ENCODE measurements at regions not wholly inside any gene's neighbourhood (a gene's known extent, or its start where the extent isn't known, plus 50 kb on each side); places are given as distances from the start of the nearest gene placed in this dataset.

- ATAC-seq (no peak), DNase-seq (no peak)
- ChIA-PET POLR2A (no interaction called here), CTCF (no interaction called here)
- no peak overlapping the region for H3K4me3 Mint-ChIP-seq
- H3K27me3 Mint-ChIP-seq (ENCODE audit: low read depth) = no peaks in the 10 kb centered on the region
- H3K36me3 Mint-ChIP-seq (ENCODE audit: low read depth) = no peaks in the 10 kb centered on the region
- H3K27ac Mint-ChIP-seq = no peak overlapping the region
- H3K9me3 Mint-ChIP-seq (ENCODE audit: insufficient read depth) = no peaks in the 10 kb centered on the region
- H3K4me1 Mint-ChIP-seq (ENCODE audit: low read depth) = peaks cover 2% of the 10 kb centered on the region
Measured at GRCh38 chr2:5978131-5978751, 286.1 kb downstream of the SOX11 start.

GRCh38 chr2:5980450-5981190 is 288.4 kb downstream of the SOX11 start:
- no peaks in the 10 kb centered on the region for H3K36me3 Mint-ChIP-seq (ENCODE audit: low read depth)
- H3K27me3 Mint-ChIP-seq (ENCODE audit: low read depth) = no peaks in the 10 kb centered on the region
- H3K4me3 Mint-ChIP-seq = no peak overlapping the region
- ChIA-PET CTCF (no interaction called here), POLR2A (no interaction called here)
- no peaks in the 10 kb centered on the region for H3K9me3 Mint-ChIP-seq (ENCODE audit: insufficient read depth)
- no peak overlapping the region for H3K27ac Mint-ChIP-seq
- ATAC-seq (no peak), DNase-seq (no peak)
- H3K4me1 Mint-ChIP-seq (ENCODE audit: low read depth) = peaks cover 2% of the 10 kb centered on the region

- H3K27me3 Mint-ChIP-seq (ENCODE audit: low read depth) = no peaks in the 10 kb centered on the region
- CTCF ChIA-PET = no interaction called here
- peaks cover 2% of the 10 kb centered on the region for H3K4me1 Mint-ChIP-seq (ENCODE audit: low read depth)
- DNase-seq (no peak), ATAC-seq (no peak)
- POLR2A ChIA-PET = no interaction called here
- H3K27ac Mint-ChIP-seq = no peak overlapping the region
- no peaks in the 10 kb centered on the region for H3K9me3 Mint-ChIP-seq (ENCODE audit: insufficient read depth)
- no peaks in the 10 kb centered on the region for H3K36me3 Mint-ChIP-seq (ENCODE audit: low read depth)
- H3K4me3 Mint-ChIP-seq = no peak overlapping the region
Measured at GRCh38 chr2:5982193-5982902, 290.2 kb downstream of the SOX11 start.

- H3K9me3 Mint-ChIP-seq (ENCODE audit: insufficient read depth) = no peaks in the 10 kb centered on the region
- CTCF ChIA-PET = no interaction called here
- H3K4me1 Mint-ChIP-seq (ENCODE audit: low read depth) = peaks cover 2% of the 10 kb centered on the region
- no peak overlapping the region for H3K27ac Mint-ChIP-seq
- POLR2A ChIA-PET = no interaction called here
- ATAC-seq (no peak), DNase-seq (no peak)
- no peak overlapping the region for H3K4me3 Mint-ChIP-seq
- H3K36me3 Mint-ChIP-seq (ENCODE audit: low read depth) = no peaks in the 10 kb centered on the region
- no peaks in the 10 kb centered on the region for H3K27me3 Mint-ChIP-seq (ENCODE audit: low read depth)
Measured at GRCh38 chr2:5982903-5983265, 290.7 kb downstream of the SOX11 start.

- Mint-ChIP-seq H3K27ac (no peak overlapping the region), H3K9me3 (ENCODE audit: insufficient read depth) (no peaks in the 10 kb centered on the region), H3K4me1 (ENCODE audit: low read depth) (peaks cover 2% of the 10 kb centered on the region), H3K27me3 (ENCODE audit: low read depth) (no peaks in the 10 kb centered on the region), H3K36me3 (ENCODE audit: low read depth) (no peaks in the 10 kb centered on the region), H3K4me3 (no peak overlapping the region)
- CTCF ChIA-PET = no interaction called here
- DNase-seq = no peak
- POLR2A ChIA-PET = no interaction called here
- no peak for ATAC-seq
Measured at GRCh38 chr2:5983511-5984272, 291.5 kb downstream of the SOX11 start.

- ChIA-PET CTCF (no interaction called here), POLR2A (no interaction called here)
- H3K27me3 Mint-ChIP-seq (ENCODE audit: low read depth) = no peaks in the 10 kb centered on the region
- H3K4me1 Mint-ChIP-seq (ENCODE audit: low read depth) = peaks cover 2% of the 10 kb centered on the region
- no peak for ATAC-seq
- H3K9me3 Mint-ChIP-seq (ENCODE audit: insufficient read depth) = no peaks in the 10 kb centered on the region
- DNase-seq = no peak
- no peak overlapping the region for H3K27ac Mint-ChIP-seq
- H3K36me3 Mint-ChIP-seq (ENCODE audit: low read depth) = no peaks in the 10 kb centered on the region
- no peak overlapping the region for H3K4me3 Mint-ChIP-seq
Measured at GRCh38 chr2:5984273-5984655, 292.1 kb downstream of the SOX11 start.

- Mint-ChIP-seq H3K27ac (no peak overlapping the region), H3K4me3 (no peak overlapping the region), H3K9me3 (ENCODE audit: insufficient read depth) (no peaks in the 10 kb centered on the region), H3K27me3 (ENCODE audit: low read depth) (no peaks in the 10 kb centered on the region), H3K4me1 (ENCODE audit: low read depth) (peaks cover 2% of the 10 kb centered on the region), H3K36me3 (ENCODE audit: low read depth) (no peaks in the 10 kb centered on the region)
- ChIA-PET CTCF (no interaction called here), POLR2A (no interaction called here)
- DNase-seq = no peak
- no peak for ATAC-seq
Measured at GRCh38 chr2:5984946-5985345, 292.8 kb downstream of the SOX11 start.

- Mint-ChIP-seq H3K27ac (no peak overlapping the region), H3K4me1 (ENCODE audit: low read depth) (peaks cover 2% of the 10 kb centered on the region), H3K4me3 (no peak overlapping the region), H3K27me3 (ENCODE audit: low read depth) (no peaks in the 10 kb centered on the region), H3K36me3 (ENCODE audit: low read depth) (no peaks in the 10 kb centered on the region), H3K9me3 (ENCODE audit: insufficient read depth) (no peaks in the 10 kb centered on the region)
- DNase-seq (no peak), ATAC-seq (no peak)
- ChIA-PET POLR2A (no interaction called here), CTCF (no interaction called here)
Measured at GRCh38 chr2:5985536-5986385, 293.6 kb downstream of the SOX11 start.

GRCh38 chr2:5986801-5987787 is 294.9 kb downstream of the SOX11 start:
- no peaks in the 10 kb centered on the region for H3K27me3 Mint-ChIP-seq (ENCODE audit: low read depth)
- H3K9me3 Mint-ChIP-seq (ENCODE audit: insufficient read depth) = no peaks in the 10 kb centered on the region
- H3K4me1 Mint-ChIP-seq (ENCODE audit: low read depth) = no peaks in the 10 kb centered on the region
- ChIA-PET CTCF (interaction anchor here (0.6 kb wide), 1 partner anchor 739 kb away, joined by 3 read pairs; no protein-coding TSS in a partner anchor), POLR2A (no interaction called here)
- ATAC-seq (no peak), DNase-seq (no peak)
- no peak overlapping the region for H3K4me3 Mint-ChIP-seq
- H3K27ac Mint-ChIP-seq = no peak overlapping the region
- H3K36me3 Mint-ChIP-seq (ENCODE audit: low read depth) = no peaks in the 10 kb centered on the region

- Mint-ChIP-seq H3K27ac (no peak overlapping the region), H3K36me3 (ENCODE audit: low read depth) (no peaks in the 10 kb centered on the region), H3K4me1 (ENCODE audit: low read depth) (no peaks in the 10 kb centered on the region), H3K4me3 (no peak overlapping the region), H3K9me3 (ENCODE audit: insufficient read depth) (no peaks in the 10 kb centered on the region), H3K27me3 (ENCODE audit: low read depth) (no peaks in the 10 kb centered on the region)
- ChIA-PET CTCF (no interaction called here), POLR2A (no interaction called here)
- DNase-seq (no peak), ATAC-seq (no peak)
Measured at GRCh38 chr2:5988120-5988519, 295.9 kb downstream of the SOX11 start.

- CTCF ChIA-PET = no interaction called here
- H3K36me3 Mint-ChIP-seq (ENCODE audit: low read depth) = no peaks in the 10 kb centered on the region
- H3K9me3 Mint-ChIP-seq (ENCODE audit: insufficient read depth) = no peaks in the 10 kb centered on the region
- H3K27me3 Mint-ChIP-seq (ENCODE audit: low read depth) = no peaks in the 10 kb centered on the region
- no peak overlapping the region for H3K27ac Mint-ChIP-seq
- POLR2A ChIA-PET = no interaction called here
- no peak for ATAC-seq
- H3K4me3 Mint-ChIP-seq = no peak overlapping the region
- no peak for DNase-seq
- H3K4me1 Mint-ChIP-seq (ENCODE audit: low read depth) = no peaks in the 10 kb centered on the region
Measured at GRCh38 chr2:5990086-5990485, 297.9 kb downstream of the SOX11 start.

All from activated CD8-positive, alpha-beta T cell treated with anti-CD3 and anti-CD28 coated beads, Interleukin-2, amount 10 ng/mL, durations not matched to agents 7 days and 5 days (primary cell).